ENCODE measurements at regions not wholly inside any gene's neighbourhood (a gene's known extent, or its start where the extent isn't known, plus 50 kb on each side); places are given as distances from the start of the nearest gene placed in this dataset.
A peak's percentile ranks its signal among the peaks of the same experiment; 100 is the strongest.

DNA sequence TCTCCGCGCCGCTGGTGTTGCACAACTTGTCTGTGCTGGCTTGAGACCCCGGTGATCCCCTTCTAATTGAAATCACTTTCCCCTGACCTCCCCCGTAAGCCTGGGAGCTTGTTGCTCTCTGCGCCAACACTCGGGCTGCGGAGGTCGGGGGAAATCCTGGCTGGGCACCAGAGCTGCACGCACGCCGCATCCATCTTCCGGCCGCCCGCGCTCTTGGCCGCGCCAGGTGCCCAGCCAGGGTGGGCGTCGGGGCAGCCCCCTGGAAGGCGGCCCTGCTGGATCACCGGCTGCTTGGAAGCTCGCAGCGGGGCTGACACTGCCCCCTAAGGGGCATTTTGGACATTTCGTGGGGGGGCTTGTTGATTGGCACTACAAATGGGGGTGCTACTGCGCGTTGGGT lies 280.3 kb upstream of the SKOR2 start:
- TF ChIP-seq, protein P1, sequence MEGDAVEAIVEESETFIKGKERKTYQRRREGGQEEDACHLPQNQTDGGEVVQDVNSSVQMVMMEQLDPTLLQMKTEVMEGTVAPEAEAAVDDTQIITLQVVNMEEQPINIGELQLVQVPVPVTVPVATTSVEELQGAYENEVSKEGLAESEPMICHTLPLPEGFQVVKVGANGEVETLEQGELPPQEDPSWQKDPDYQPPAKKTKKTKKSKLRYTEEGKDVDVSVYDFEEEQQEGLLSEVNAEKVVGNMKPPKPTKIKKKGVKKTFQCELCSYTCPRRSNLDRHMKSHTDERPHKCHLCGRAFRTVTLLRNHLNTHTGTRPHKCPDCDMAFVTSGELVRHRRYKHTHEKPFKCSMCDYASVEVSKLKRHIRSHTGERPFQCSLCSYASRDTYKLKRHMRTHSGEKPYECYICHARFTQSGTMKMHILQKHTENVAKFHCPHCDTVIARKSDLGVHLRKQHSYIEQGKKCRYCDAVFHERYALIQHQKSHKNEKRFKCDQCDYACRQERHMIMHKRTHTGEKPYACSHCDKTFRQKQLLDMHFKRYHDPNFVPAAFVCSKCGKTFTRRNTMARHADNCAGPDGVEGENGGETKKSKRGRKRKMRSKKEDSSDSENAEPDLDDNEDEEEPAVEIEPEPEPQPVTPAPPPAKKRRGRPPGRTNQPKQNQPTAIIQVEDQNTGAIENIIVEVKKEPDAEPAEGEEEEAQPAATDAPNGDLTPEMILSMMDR (IDR thresholded peaks at IDR 0.05; ENCODE audit: low read depth, low read length), result peak; percentile 7
- TF ChIP-seq MYC (IDR thresholded peaks at IDR 0.05; ENCODE audit: low read depth, low read length), result no peak
- H3K4me3 ChIP-seq (ENCODE audit: low read depth, low read length), result no peak overlapping the region
- no peak for DNase-seq (ENCODE audit: low read depth)

DNA sequence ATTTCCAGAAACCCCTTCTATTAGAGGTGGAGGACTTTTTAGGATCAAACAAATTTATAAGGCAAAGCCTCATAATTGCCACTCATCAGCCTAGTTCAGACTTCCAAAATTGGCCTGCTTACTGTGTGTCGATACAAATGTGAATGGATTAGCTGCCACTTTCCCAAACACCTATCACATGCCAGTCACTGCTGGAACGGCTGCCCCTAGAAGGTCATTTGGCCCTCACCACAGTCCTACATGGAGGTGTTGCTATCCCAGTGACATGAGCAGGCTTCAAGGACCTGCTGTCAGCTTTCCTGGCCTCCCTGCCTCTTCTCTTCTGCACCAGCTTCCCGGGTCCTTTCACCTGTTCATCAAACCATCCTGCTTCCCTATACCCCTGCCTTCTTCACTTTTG lies 279.2 kb upstream of the SKOR2 start:
- no peak overlapping the region for H3K4me3 ChIP-seq (ENCODE audit: low read depth, low read length)
- TF ChIP-seq, protein P1 (IDR thresholded peaks at IDR 0.05; ENCODE audit: low read depth, low read length), result no peak
- TF ChIP-seq MYC (IDR thresholded peaks at IDR 0.05; ENCODE audit: low read depth, low read length) (no peak), POLR2A (IDR thresholded peaks at IDR 0.05; ENCODE audit: extremely low read depth, insufficient read length) (no peak)
- TF ChIP-seq, protein P2, sequence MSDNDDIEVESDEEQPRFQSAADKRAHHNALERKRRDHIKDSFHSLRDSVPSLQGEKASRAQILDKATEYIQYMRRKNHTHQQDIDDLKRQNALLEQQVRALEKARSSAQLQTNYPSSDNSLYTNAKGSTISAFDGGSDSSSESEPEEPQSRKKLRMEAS (IDR thresholded peaks at IDR 0.05; ENCODE audit: low read depth, low read length), result no peak
- no peak for DNase-seq (ENCODE audit: low read depth)

GRCh38 chr18:47528343-47528742 lies 276.9 kb upstream of the SKOR2 start:
- TF ChIP-seq, protein P2 (IDR thresholded peaks at IDR 0.05; ENCODE audit: low read depth, low read length), result no peak
- TF ChIP-seq, protein P1 (IDR thresholded peaks at IDR 0.05; ENCODE audit: low read depth, low read length), result no peak
- TF ChIP-seq POLR2A (IDR thresholded peaks at IDR 0.05; ENCODE audit: extremely low read depth, insufficient read length) (no peak), MYC (IDR thresholded peaks at IDR 0.05; ENCODE audit: low read depth, low read length) (no peak)
- peak; percentile 60 for DNase-seq (ENCODE audit: low read depth)
- no peak overlapping the region for H3K4me3 ChIP-seq (ENCODE audit: low read depth, low read length)

- H3K4me3 ChIP-seq (ENCODE audit: low read depth, low read length), result no peak overlapping the region
- DNase-seq (ENCODE audit: low read depth), result no peak
- TF ChIP-seq, protein P1 (IDR thresholded peaks at IDR 0.05; ENCODE audit: low read depth, low read length), result no peak
- TF ChIP-seq POLR2A (IDR thresholded peaks at IDR 0.05; ENCODE audit: extremely low read depth, insufficient read length) (no peak), MYC (IDR thresholded peaks at IDR 0.05; ENCODE audit: low read depth, low read length) (no peak)
- TF ChIP-seq, protein P2 (IDR thresholded peaks at IDR 0.05; ENCODE audit: low read depth, low read length), result no peak
Measured at GRCh38 chr18:47526147-47526546, 274.7 kb upstream of the SKOR2 start.

DNA sequence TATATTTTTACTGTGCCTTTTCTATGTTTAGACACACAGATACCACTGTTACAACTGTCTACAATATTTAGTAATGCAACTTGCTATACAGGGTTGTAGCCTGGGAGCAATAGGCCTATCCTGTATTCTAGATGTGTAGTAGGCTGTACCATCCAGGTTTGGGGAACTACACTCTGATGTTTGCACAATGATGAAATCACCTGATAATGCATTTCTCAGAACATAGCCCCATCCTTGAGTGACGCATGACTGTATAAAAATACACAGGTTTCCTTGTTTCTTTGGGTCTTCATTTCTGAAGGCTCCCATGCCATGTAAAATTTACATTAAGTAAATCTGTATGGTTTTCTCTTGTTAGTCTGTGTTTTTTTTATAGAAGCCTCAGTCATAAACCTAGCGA lies 270.9 kb upstream of the SKOR2 start:
- DNase-seq (ENCODE audit: low read depth), result no peak
- H3K4me3 ChIP-seq (ENCODE audit: low read depth, low read length), result no peak overlapping the region
- TF ChIP-seq, protein P1 (IDR thresholded peaks at IDR 0.05; ENCODE audit: low read depth, low read length), result no peak
- TF ChIP-seq, protein P2 (IDR thresholded peaks at IDR 0.05; ENCODE audit: low read depth, low read length), result no peak
- no peak for TF ChIP-seq POLR2A (IDR thresholded peaks at IDR 0.05; ENCODE audit: extremely low read depth, insufficient read length)
- no peak for TF ChIP-seq MYC (IDR thresholded peaks at IDR 0.05; ENCODE audit: low read depth, low read length)

- TF ChIP-seq, protein P1 (IDR thresholded peaks at IDR 0.05; ENCODE audit: low read depth, low read length), result no peak
- TF ChIP-seq POLR2A (IDR thresholded peaks at IDR 0.05; ENCODE audit: extremely low read depth, insufficient read length) (no peak), MYC (IDR thresholded peaks at IDR 0.05; ENCODE audit: low read depth, low read length) (no peak)
- TF ChIP-seq, protein P2 (IDR thresholded peaks at IDR 0.05; ENCODE audit: low read depth, low read length), result no peak
- H3K4me3 ChIP-seq (ENCODE audit: low read depth, low read length), result no peak overlapping the region
- DNase-seq (ENCODE audit: low read depth), result no peak
Measured at GRCh38 chr18:47520263-47520662, 268.8 kb upstream of the SKOR2 start.
